OCI-LY3 (cell line): ENCODE measurements at regions not wholly inside any gene's neighbourhood (a gene's known extent, or its start where the extent isn't known, plus 50 kb on each side); places are given as distances from the start of the nearest gene placed in this dataset.

ENCODE experiments used
- H2AFZ ChIP-seq: fragments of 200-600, 300-600 bp; shearing (Covaris generic); 2 replicates; pipeline ENCODE4 v1.6.0; 2014; ENCODE audit warnings: antibody characterized with exemption, low read depth, low read length
- H3K27ac ChIP-seq: fragments of 200-600, 300-600 bp; sonication (generic); 2 replicates; pipeline ENCODE4 v1.5.1; 2014; ENCODE audit warnings: mild to moderate bottlenecking, low read length, moderate library complexity, mixed read lengths
- H3K27me3 ChIP-seq: fragments of 200-600, 300-600 bp; sonication (generic); 2 replicates; pipeline ENCODE4 v1.6.1; 2014; ENCODE audit warnings: low read depth, low read length, mixed read lengths
- H3K36me3 ChIP-seq: fragments of 200-600, 300-600 bp; sonication (generic); replicated peaks from 2 replicates; pipeline ENCODE3; 2014; ENCODE audit warnings: low read depth, low read length, mixed read lengths
- H3K4me1 ChIP-seq: fragments of 300-600, 200-600 bp; sonication (generic); 2 replicates; pipeline ENCODE4 v1.6.1; 2014; ENCODE audit warnings: low read length, mixed read lengths
- H3K4me2 ChIP-seq: fragments of 200-600, 300-600 bp; sonication (generic); 2 replicates; pipeline ENCODE4 v1.6.1; 2014; ENCODE audit warnings: low read length, mixed read lengths
- H3K4me3 ChIP-seq: fragments of 300-600, 200-600 bp; sonication (generic); 2 replicates; pipeline ENCODE4 v1.5.1; 2014; ENCODE audit warnings: antibody characterized with exemption, mild to moderate bottlenecking, low read length, moderate library complexity
- H3K79me2 ChIP-seq: fragments of 300-600, 200-600 bp; shearing (Covaris generic); 2 replicates; pipeline ENCODE4 v1.6.1; 2014; ENCODE audit warnings: mild to moderate bottlenecking, low read length, mixed read lengths
- H3K9ac ChIP-seq: fragments of 300-600, 200-600 bp; shearing (Covaris generic); 2 replicates; pipeline ENCODE4 v1.6.0; 2014; ENCODE audit warnings: mild to moderate bottlenecking, low read length, moderate library complexity
- H3K9me3 ChIP-seq: fragments of 200-600, 300-600 bp; shearing (Covaris generic); 2 replicates; pipeline ENCODE4 v1.6.1; 2014; ENCODE audit warnings: low read length, mixed read lengths; ENCODE audit not compliant: insufficient read depth
- H4K20me1 ChIP-seq: fragments of 200-600, 300-600 bp; sonication (generic); 2 replicates; pipeline ENCODE4 v1.6.1; 2016; ENCODE audit warnings: low read length, mixed read lengths; ENCODE audit not compliant: insufficient read depth
- EZH2phosphoT487 ChIP-seq: fragments of 200-600 bp; shearing (Covaris generic); IDR thresholded peaks from 2 replicates; pipeline ENCODE4 v1.6.1; 2018; ENCODE audit warnings: antibody characterized with exemption, mixed run types, low read depth
- TF ChIP-seq, protein P1 (sequence below): fragments of 200-600, 300-600 bp; sonication (generic); IDR thresholded peaks from 2 replicates; pipeline ENCODE4 v1.5.1; 2014; ENCODE audit warnings: antibody characterized with exemption, low read length, low read depth

DNA sequence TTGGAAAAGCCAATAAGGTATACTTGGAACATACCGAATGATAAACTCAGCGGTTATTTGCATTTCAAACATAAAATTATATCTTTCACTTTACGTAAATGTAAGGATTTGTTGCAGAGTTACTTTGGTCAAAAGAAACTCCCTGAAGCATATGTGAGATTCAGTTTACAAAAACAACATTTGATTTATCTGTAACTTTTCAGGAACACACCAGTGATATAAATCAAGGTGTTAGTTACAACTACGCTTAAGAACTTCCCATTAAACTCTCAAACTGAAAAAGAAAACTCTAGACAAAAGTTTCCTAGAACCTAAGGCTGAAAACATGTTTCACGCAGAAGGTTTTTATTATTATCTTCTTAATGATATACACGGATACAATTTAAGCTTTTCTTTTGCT is 110.6 kb upstream of the MEIS1 start:
- Histone ChIP-seq H3K4me1 (no peaks in the 10 kb centered on the region), H3K9me3 (no peaks in the 10 kb centered on the region)

DNA sequence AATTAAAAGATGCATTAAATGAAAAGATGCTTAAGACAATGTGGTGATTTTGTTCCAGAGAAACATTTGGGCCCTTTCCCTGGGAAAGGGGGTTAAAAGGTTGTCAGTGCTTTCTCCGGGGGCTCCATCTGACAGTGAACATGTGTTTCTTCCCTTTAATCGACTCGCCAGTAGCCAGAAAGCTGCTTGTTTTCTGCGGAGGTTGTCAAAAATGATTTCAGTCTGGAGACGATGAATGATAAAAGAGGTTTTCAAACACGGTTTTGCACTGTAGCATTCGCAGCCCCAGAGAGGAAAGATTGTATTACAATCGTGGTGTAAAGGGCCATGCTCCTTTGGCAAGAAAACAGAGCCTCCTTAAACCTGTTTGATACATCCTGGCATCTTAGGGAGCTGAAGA is 111.5 kb upstream of the MEIS1 start:
- no peak overlapping the region for H3K4me3 ChIP-seq
- no peaks in the 10 kb centered on the region for H3K4me1 ChIP-seq
- TF ChIP-seq, protein P1, sequence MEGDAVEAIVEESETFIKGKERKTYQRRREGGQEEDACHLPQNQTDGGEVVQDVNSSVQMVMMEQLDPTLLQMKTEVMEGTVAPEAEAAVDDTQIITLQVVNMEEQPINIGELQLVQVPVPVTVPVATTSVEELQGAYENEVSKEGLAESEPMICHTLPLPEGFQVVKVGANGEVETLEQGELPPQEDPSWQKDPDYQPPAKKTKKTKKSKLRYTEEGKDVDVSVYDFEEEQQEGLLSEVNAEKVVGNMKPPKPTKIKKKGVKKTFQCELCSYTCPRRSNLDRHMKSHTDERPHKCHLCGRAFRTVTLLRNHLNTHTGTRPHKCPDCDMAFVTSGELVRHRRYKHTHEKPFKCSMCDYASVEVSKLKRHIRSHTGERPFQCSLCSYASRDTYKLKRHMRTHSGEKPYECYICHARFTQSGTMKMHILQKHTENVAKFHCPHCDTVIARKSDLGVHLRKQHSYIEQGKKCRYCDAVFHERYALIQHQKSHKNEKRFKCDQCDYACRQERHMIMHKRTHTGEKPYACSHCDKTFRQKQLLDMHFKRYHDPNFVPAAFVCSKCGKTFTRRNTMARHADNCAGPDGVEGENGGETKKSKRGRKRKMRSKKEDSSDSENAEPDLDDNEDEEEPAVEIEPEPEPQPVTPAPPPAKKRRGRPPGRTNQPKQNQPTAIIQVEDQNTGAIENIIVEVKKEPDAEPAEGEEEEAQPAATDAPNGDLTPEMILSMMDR: no peak
- no peak for TF ChIP-seq EZH2phosphoT487
- no peaks in the 10 kb centered on the region for H4K20me1 ChIP-seq
- no peaks in the 10 kb centered on the region for H3K27me3 ChIP-seq
- no peaks in the 10 kb centered on the region for H3K79me2 ChIP-seq
- H3K9me3 ChIP-seq: no peaks in the 10 kb centered on the region
- no peak overlapping the region for H2AFZ ChIP-seq
- no peak overlapping the region for H3K27ac ChIP-seq
- H3K9ac ChIP-seq: no peak overlapping the region
- no peaks in the 10 kb centered on the region for H3K36me3 ChIP-seq
- H3K4me2 ChIP-seq: no peak overlapping the region

More for the DNA sequence above, 110.6 kb upstream of the MEIS1 start:
- no peak overlapping the region for H3K4me3 ChIP-seq
- no peak overlapping the region for H2AFZ ChIP-seq
- H4K20me1 ChIP-seq: no peaks in the 10 kb centered on the region
- no peak overlapping the region for H3K9ac ChIP-seq
- H3K4me2 ChIP-seq: no peak overlapping the region
- H3K27me3 ChIP-seq: no peaks in the 10 kb centered on the region
- no peaks in the 10 kb centered on the region for H3K36me3 ChIP-seq
- no peak overlapping the region for H3K27ac ChIP-seq
- no peak for TF ChIP-seq EZH2phosphoT487
- TF ChIP-seq, protein P1: no peak
- no peaks in the 10 kb centered on the region for H3K79me2 ChIP-seq

DNA sequence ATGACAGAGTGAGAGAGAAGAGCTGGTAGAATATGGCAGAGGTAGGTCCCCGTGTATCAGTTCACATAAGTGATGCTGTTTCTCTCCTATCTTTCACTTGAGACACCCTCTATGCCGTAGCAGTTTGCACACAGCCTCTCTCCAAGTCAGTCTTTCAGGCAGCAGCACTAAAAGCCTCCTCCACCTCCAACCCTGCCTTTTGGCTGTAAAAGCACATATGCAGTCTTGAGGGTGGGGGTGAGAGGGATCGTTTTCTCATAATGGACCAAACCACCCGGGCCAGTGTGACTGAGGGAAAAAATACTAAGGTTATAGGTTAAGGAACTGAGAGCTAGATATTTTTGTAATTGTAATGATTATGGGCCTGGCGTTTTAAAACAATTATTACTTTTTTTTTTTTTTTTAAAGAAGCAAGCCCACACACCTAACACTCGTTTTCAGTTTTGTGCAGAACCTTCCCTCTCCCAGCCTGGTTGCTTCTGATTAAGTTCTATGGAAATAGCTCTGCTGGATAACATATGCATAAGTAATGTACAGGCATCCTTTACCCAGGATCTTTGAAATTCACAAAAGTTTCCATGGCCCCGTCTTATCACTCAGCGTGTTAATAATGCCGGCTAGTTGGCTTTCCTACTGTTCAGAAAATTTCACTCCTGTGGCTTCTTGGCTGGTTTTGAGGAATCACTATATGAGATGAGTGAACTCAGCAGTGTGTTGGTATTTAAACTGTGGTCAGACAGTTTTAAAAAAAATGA is 112.2 kb upstream of the MEIS1 start:
- no peak overlapping the region for H3K4me2 ChIP-seq
- H3K9me3 ChIP-seq: no peaks in the 10 kb centered on the region
- H3K27me3 ChIP-seq: no peaks in the 10 kb centered on the region
- H4K20me1 ChIP-seq: no peaks in the 10 kb centered on the region
- no peaks in the 10 kb centered on the region for H3K36me3 ChIP-seq
- no peak overlapping the region for H3K4me3 ChIP-seq
- no peak overlapping the region for H3K27ac ChIP-seq
- no peaks in the 10 kb centered on the region for H3K79me2 ChIP-seq
- H3K9ac ChIP-seq: no peak overlapping the region
- no peaks in the 10 kb centered on the region for H3K4me1 ChIP-seq
- H2AFZ ChIP-seq: no peak overlapping the region
- no peak for TF ChIP-seq EZH2phosphoT487
- TF ChIP-seq, protein P1: no peak

DNA sequence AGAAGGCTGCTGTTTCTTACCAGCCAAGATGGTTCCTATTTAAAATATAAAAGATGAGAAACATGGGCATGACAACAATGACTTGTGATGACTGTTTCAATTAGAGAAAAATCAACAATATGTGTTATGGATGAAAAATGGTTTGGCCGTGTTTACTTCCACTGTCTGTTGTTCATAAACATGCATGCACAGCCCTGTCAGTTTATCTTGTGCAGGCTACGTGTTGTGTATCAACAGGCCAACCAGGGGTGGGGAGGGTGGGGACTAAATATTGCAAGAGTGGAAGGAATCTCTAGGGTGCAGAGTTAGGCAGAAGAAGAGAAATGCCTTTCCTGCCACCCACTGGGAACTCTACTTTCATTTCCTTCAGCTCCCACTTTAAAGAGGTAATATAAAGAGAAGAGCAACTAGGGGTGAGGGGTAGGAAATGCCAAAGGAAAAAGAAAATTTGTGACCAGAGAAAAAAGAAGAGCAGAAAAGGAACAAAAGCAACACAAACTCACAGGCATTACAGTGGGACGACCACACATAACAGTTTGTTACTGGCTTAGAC is 116.8 kb upstream of the MEIS1 start:
- Histone ChIP-seq H3K79me2 (no peaks in the 10 kb centered on the region), H3K27me3 (no peaks in the 10 kb centered on the region), H3K4me2 (no peak overlapping the region), H3K4me1 (no peaks in the 10 kb centered on the region), H3K4me3 (no peak overlapping the region), H4K20me1 (no peaks in the 10 kb centered on the region), H3K27ac (no peak overlapping the region), H3K9me3 (no peaks in the 10 kb centered on the region), H2AFZ (no peak overlapping the region), H3K36me3 (no peaks in the 10 kb centered on the region), H3K9ac (no peak overlapping the region)
- no peak for TF ChIP-seq EZH2phosphoT487
- TF ChIP-seq, protein P1: no peak
